H1 (cell line): ENCODE measurements at regions not wholly inside any gene's neighbourhood (a gene's known extent, or its start where the extent isn't known, plus 50 kb on each side); places are given as distances from the start of the nearest gene placed in this dataset.

Experiments
- CBX8 ChIP-seq: fragments of 300-800, 300-1000 bp; sonication (generic); IDR thresholded peaks from 2 replicates; pipeline ENCODE4 v1.7.1; 2016; ENCODE audit warnings: low read depth, low read length, borderline replicate concordance
- RBBP5 ChIP-seq: IDR thresholded peaks from 2 replicates; pipeline ENCODE4 v1.7.1; 2012; ENCODE audit warnings: low read depth, mild to moderate bottlenecking, inconsistent platforms, low read length, moderate library complexity, borderline replicate concordance
- SAP30 ChIP-seq: fragments of 300-600 bp; sonication (generic); IDR thresholded peaks from 2 replicates; pipeline ENCODE4 v1.7.1; 2012; ENCODE audit warnings: low read length, moderate library complexity, mild to moderate bottlenecking, inconsistent platforms; ENCODE audit not compliant: insufficient read depth, insufficient replicate concordance
- SIX5 ChIP-seq: IDR thresholded peaks from 2 replicates; pipeline ENCODE4 v1.6.1; 2011; ENCODE audit warnings: mild to moderate bottlenecking, low read depth, low read length
- TBP ChIP-seq: IDR thresholded peaks from 2 replicates; pipeline ENCODE4 v1.6.1; 2011; ENCODE audit warnings: low read depth, low read length, improper control_type of control experiment
- TF ChIP-seq, protein P1 (sequence below): IDR thresholded peaks from 2 replicates; pipeline ENCODE4 v1.6.1; 2012; ENCODE audit warnings: inconsistent platforms

DNA sequence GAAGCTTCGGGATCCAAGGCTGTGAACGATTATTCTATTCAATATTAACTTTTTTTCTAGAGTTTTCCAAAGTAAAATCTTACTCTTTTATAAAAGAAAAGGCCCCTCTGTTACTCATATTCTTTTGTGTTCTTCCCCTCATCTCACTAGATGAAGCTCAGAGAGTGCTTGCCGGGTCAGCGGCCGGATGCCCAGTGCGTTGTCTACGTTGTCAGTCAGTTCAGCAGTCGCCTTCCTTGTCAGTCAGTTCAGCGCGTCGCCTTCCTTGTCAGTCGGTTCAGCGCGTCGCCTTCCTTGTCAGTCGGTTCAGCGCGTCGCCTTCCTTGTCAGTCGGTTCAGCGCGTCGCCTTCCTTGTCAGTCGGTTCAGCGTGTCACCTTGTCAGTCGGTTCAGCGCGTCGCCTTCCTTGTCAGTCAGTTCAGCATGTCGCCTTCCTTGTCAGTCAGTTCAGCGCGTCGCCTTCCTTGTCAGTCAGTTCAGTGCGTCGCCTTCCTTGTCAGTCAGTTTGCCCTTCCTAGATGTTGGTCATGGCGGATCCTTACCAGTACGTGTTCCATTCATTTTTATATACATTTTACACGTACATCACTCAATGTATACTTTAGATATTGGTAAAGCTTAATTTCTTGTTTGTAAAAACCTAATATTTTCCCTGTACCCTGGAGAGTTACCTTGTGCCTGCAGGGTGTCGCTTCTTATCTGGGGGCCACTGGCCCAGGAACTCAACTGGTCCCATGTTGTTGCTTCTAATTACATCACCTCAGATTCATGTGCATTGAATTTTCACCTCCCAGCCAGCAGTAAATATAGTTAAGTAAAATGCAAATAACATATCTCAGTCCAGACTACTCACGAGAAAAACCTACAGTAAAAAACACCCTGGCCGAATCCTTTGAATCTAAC, 206.9 kb downstream of the ASB1 start (continued):
- no peak for TF ChIP-seq TBP
- no peak for TF ChIP-seq SIX5
- no peak for TF ChIP-seq SAP30
- no peak for TF ChIP-seq RBBP5
- no peak for TF ChIP-seq CBX8
- TF ChIP-seq, protein P1, sequence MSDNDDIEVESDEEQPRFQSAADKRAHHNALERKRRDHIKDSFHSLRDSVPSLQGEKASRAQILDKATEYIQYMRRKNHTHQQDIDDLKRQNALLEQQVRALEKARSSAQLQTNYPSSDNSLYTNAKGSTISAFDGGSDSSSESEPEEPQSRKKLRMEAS = no peak
